CD1c-positive myeloid dendritic cell (primary cell): ENCODE measurements at regions not wholly inside any gene's neighbourhood (a gene's known extent, or its start where the extent isn't known, plus 50 kb on each side); places are given as distances from the start of the nearest gene placed in this dataset.
"Not testable (repeated sequence)": the region's sequence is repeated elsewhere in the genome, so short reads cannot be mapped to it uniquely, and the experiment has no call there.

Source experiments
- DNase-seq: peaks from one replicate; pipeline ENCODE4 v3.0.0-alpha.2; 2016; ENCODE audit errors: extremely low spot score

DNA sequence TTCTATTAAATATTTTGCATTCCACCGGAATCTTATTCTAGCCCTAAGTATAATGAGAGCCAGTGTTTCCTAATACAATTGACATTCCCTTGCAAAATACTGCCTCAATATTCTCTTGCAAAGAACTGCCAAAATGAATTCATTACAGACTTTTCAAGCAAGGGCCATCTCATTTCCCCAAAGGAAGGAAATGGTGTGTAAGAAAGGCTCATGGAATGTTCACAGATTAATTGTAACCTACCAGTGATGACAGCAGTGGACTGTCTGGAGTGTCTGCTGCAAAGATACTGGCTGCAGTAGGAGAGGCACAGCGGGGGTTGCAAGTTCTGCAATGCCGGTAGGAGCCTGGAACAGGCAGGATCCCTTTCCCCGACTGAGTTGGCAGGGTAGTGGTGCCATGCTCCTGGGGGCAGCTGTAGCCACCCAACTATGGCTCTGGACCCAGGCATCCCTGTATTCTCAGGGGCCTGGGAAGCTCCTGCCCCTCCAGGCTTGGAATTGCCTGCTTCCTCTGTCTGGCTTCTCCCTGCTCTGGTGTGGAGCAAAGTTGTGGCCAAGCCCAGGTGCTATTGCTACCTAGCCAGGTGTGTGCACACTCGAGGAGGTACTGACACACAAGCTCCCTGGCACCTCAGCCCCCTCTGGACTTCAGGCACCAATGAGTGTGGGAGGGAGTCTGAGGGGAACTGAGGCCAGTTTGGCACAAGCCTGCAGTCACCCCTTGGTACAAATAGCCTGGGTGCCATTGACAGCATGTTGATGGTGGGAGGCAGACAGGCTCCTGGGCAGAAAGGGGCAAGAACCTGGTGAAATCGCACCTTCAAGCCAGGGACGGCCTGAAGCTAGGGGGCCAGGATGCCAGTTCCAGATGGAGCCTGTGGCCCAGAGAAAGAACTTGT, 1371.0 kb downstream of the KCNT2 start:
- no peak for DNase-seq

DNA sequence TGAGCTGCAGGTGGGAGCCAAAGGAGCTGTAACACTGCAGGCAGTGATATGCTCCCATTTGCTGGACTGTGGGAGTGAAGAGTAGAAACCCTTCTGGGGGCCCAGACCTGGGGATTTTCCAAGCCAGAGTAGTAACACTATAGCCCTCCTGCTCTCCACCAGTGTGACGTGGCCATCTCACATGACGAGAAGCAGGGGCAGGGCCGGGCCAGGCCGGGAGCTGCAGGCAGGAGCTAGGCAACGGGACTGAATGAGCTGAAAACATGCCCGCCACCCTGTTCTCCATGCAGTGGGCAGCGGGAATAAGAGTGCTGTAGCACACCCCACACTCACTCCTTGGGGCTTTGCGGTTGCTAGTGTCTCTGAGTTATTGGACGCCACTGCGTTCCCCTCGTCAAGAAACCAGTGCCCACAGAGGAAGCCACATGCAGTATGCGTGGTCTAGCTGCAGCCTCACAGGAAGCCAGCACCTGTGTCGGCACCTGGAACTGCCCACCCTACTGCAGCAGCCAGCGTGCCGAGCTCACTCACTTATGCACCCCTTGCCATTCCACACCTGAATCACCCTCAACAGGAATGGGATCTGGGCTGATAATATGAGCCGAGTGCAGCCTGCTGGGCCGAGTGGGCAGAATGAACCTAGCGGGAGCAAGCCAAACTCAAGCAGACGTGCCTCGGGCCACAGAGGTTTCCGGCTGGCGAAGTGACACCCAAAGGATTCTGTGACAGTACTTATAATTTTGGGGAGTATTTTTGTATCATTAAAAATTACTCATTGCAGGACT, 1389.6 kb downstream of the KCNT2 start:
- DNase-seq = no peak

DNA sequence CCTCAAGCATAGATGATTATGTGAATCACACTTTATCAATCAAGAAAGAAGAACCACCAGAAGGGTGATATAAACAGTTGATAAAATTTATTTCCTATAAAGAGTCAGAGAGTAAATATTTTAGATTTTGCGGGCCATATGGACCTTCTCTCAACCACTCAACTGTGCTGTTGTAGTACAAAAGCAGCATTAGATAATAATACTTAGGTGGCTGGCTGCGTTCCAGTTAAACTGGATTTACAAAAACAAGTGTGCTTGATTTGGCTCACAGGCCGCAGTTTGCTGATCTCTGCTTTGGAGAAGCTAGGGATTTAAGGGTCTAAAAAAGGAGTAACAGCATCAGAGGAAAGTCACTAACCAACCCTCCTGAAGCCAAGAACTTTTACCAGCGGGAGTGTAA, 1406.0 kb downstream of the KCNT2 start:
- DNase-seq = no peak

GRCh38 chr1:195200772-195201171, 1407.5 kb downstream of the KCNT2 start:
- no peak for DNase-seq

GRCh38 chr1:195197116-195197515, 1411.1 kb downstream of the KCNT2 start:
- DNase-seq = no peak

DNA sequence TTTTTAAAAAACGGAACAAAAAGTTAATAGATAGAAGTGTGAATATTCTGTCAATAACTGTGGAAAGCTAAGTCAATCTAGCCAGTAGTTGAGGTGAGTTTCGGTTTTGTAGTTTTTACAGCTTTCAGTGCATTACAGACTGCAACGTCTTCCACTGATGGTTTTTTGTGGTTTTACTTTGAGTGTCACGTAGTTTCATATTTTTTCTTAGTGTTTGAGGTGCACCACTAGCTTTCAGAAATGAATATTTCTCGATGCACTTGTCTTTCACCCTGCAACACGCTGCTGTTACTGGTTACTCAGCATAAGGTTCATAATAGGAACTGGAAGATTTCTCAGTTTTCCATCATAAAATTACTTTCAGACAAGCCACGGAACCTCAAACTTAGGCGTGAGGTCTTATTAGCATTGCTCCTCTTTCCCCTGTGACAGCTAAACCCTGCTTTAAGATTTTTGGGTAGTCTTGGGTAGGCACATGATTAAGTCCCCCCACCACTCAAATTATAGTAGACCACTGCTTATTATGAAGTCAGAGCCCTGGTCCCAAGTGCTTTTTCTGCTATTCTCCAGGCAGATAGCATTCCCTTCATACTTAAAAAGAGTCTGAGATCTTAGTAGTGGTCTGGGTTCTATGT, 1412.7 kb downstream of the KCNT2 start:
- no peak for DNase-seq

DNA sequence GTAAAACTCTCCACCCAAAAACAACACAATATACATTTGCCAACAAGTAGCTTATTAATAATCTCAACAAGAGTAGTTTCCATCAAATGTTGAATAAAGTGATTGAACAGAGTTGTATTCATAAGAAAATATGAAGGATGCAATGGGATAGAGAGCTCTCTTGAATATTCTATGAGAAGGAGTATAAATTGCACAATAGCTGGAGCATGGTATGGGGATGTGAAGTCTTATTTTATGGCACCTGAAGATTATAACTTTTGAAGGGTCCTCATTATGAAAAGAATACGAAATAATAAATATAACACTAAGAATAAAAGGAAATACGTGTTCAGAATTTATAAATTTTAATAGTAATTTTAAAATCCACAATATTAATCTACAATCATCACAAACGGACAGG, 1415.1 kb downstream of the KCNT2 start:
- no peak for DNase-seq

DNA sequence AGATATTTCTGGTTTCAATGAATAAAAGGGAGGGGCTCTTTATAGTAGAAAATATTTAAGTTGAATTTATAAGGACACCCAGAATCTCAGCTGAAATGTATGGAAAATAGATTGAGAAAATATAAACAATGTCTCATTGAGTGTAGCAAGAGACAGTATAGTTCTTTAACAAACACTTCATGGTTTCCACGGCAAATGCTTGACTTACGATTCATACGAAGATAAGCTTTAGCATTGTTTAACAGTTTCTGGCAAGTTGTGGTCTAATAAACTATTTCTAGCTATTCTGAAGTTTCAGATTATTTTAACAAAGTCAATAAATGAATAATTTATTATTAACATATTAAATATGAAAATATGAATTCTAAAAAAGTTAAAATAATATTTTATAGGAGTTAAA, 1419.4 kb downstream of the KCNT2 start:
- DNase-seq = no peak

GRCh38 chr1:195186544-195186943, 1421.7 kb downstream of the KCNT2 start:
- DNase-seq = no peak

- DNase-seq = no peak
These were observed 1422.5 kb downstream of the KCNT2 start for GRCh38 chr1:195185736-195186135.

DNA sequence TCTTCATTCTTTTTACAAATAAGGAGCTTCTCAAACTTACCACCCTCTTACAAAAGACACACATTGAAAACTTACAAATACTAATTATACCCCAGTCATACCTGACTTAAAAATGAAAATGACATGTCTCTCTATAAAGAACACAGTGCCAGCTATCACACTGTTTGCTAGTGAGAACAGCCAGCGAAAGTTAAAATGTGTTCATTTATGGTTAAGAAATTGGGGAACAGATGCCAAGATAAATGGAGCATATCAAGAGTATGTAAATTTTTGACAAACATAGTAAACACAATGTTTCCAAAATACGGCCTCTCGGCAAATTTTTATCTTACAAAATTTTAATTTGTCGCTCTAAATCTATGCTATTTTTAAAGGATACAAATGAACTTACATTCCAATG, 1422.9 kb downstream of the KCNT2 start:
- no peak for DNase-seq

DNA sequence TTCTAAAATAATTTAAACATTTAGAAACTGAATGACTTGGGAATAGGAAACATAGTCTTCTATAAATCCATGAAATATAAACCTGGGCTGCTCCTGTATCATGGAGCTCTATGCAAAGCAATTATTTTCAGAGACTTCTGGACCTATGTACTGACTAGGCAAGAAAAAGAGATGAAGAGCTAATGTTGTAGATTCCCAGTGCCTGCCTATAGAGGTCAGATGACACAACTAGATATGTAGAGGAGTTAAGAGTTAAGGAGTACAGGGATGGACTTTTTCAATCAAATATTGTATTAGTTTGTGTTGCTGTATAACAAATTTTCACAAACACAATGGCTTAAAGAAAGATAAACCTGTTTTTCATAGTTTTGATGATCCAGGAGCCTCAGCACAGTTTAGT, 1434.5 kb downstream of the KCNT2 start:
- no peak for DNase-seq

DNA sequence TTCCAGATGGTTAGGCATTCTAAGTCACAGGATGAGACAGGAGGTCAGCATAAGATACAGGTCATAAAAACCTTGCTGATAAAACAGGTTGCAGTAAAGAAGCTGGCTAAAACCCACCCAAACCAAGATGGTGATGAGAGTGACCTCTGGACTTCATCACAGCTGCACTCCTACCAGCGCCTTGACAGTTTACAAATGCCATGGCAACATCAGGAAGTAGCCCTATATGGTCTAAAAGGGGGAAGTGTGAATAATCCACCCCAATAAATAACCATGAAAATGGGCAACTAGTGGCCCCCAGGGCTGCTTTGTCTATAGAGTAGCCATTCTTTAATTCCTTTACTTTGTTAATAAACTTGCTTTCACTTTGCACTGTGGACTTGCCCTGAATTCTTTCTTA, 1448.4 kb downstream of the KCNT2 start:
- not testable (repeated sequence) for DNase-seq

DNA sequence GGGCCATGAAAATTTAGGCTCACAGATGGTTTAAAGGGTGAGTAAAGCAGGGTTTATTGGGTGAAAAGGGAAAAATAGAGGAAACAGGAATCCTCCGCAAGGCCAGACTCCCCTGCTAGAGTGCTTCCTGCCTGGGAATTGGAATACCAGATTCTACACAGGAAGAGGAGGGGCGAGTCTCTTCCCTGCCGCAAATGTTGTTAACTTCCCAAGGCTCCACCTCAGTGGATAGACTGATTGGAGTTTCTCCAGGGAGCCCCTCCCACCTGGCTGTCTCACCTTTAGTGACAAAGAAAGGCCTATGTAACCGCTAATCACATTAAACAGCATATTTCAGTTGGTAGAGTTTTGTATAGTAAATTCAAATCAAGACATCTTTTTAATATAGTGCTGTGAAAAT, 1450.1 kb downstream of the KCNT2 start:
- no peak for DNase-seq

- no peak for DNase-seq
These were observed 1455.1 kb downstream of the KCNT2 start for GRCh38 chr1:195153107-195153506.

GRCh38 chr1:195150768-195151167, 1457.5 kb downstream of the KCNT2 start:
- DNase-seq = no peak

DNA sequence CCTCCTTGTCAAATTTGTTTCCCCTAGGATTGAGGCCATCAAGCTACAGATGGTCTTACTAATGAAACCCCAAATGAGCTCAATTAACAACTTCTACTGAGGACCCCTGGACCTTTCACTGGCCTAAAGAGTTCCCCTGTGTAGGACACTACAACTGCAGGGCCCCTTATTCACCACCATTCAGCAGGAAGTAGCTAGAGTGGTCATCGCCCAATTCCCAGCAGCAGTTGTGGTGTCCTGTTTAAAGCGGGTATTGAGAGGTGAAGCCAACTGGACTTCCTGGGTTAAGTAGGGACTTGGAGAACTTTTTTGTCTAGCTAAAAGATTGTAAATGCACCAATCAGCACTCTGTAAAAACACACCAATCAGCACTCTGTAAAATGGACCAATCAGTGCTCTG, 1466.9 kb downstream of the KCNT2 start:
- DNase-seq = no peak

DNA sequence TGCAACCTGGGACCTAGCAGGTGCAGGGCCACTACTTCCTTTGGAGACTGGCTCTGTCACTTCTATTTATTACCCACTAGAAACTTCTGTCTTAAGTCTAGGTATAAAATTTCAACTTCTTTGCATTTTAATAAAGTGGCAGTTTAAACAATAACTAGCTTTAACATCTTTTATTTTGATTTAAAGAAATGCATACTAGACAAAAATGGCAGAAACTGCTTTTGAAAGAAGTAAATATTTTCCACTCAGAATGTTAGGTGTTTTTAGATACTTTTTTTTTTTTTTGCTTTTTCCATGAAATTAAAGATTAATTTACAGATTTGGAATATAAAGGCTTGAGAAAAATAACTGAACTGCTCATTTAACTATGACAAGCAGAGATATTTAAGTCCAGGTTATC, 1477.6 kb downstream of the KCNT2 start:
- no peak for DNase-seq

DNA sequence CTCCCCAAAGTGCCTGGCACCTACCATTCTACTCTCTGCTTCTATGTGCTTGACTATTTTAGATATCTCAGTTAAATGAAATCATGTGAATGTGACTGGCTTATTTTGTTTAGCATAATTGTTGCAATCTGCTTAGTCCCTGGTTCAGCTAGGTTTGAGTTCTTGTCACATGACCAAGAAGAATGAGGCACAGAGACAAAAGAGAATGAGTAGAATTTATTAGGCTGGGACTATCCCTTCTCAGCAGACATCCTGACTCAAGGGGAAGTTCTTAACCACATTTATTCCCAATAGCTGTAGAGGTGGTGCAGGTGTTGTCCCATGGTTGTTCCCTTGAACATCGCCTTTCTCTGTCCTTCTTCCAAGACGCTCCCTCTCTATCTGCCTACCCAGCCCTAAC, 1485.7 kb downstream of the KCNT2 start:
- DNase-seq = no peak

DNA sequence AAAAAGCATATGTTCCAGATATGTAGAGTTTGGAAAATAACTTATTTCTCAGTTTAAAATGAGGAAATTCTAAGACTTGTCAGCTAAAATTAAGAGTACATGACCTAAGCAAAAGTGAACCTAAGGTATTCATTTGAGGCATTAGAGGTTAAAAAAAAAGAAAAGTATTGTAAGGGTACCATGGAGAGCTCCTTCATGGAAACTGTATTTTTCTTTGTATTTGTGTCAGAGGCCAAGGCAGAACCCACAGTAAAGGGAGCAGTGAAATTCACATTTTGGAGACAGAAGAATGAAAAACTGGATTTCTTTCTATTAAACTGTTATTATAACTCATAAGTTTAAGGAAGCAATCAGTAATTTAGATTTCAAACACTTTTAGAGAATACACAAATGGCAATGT, 1494.8 kb downstream of the KCNT2 start:
- DNase-seq = no peak

GRCh38 chr1:195105773-195106172, 1502.5 kb downstream of the KCNT2 start:
- no peak for DNase-seq

DNA sequence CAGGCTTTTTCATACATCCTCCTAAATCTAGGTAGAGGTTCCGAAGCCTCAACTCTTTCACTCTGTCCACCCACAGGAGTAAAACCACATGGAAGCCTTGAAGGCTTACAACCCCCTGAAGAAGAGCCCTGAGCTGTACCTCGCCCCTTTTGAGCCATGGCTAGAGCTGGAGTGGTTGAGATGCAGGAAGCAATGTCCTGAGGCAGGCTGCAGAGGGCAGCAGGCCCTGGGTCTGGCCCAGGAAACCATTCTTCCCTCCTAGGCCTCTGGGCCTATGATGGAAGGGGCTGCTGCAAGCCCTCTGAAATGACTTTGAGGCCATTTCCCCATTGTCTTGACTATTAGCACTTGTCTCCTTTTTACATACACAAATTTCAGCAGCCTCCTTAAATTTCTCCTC, 1503.0 kb downstream of the KCNT2 start:
- DNase-seq = no peak

GRCh38 chr1:195097316-195097715, 1510.9 kb downstream of the KCNT2 start:
- no peak for DNase-seq
